ENCODE measurements at regions not wholly inside any gene's neighbourhood (a gene's known extent, or its start where the extent isn't known, plus 50 kb on each side); places are given as distances from the start of the nearest gene placed in this dataset.

- DNase-seq (ENCODE audit: low spot score), result peak; percentile 14
Measured at GRCh38 chrX:30504309-30504708, 73.3 kb downstream of the TASL start.

GRCh38 chrX:30495468-30495867 lies 82.1 kb downstream of the TASL start:
- no peak for DNase-seq (ENCODE audit: low spot score)

GRCh38 chrX:30493348-30493747 lies 84.2 kb downstream of the TASL start:
- no peak for DNase-seq (ENCODE audit: low spot score)

GRCh38 chrX:30489323-30489722 lies 88.2 kb downstream of the TASL start:
- DNase-seq (ENCODE audit: low spot score), result no peak

- peak; percentile 11 for DNase-seq (ENCODE audit: low spot score)
Measured at GRCh38 chrX:30488092-30488491, 89.5 kb downstream of the TASL start.

GRCh38 chrX:30483996-30484395 lies 93.6 kb downstream of the TASL start:
- DNase-seq (ENCODE audit: low spot score), result no peak

- no peak for DNase-seq (ENCODE audit: low spot score)
Measured at GRCh38 chrX:30468471-30468870, 109.1 kb downstream of the TASL start.
